ENCODE measurements at regions not wholly inside any gene's neighbourhood (a gene's known extent, or its start where the extent isn't known, plus 50 kb on each side); places are given as distances from the start of the nearest gene placed in this dataset.

DNA sequence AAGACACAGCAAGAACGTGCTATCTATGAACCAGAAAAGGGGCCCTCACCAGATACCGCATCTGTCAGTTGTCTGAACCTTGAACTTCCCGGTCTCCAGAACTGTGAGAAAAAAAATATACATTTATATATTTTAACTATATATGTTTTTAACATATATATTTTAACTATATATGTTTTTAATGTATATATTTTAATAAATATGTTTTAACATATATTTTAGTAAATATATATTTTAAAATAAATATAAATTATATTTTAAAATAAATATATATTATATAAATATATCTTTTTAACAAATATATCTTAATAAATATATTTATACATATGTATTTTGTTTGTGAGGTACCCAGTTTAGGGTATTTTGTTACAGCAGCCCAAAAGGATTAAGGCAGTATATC, 958.2 kb upstream of the AUTS2 start:
- no peak for DNase-seq (ENCODE audit: low read depth)
- TF ChIP-seq, protein P1, sequence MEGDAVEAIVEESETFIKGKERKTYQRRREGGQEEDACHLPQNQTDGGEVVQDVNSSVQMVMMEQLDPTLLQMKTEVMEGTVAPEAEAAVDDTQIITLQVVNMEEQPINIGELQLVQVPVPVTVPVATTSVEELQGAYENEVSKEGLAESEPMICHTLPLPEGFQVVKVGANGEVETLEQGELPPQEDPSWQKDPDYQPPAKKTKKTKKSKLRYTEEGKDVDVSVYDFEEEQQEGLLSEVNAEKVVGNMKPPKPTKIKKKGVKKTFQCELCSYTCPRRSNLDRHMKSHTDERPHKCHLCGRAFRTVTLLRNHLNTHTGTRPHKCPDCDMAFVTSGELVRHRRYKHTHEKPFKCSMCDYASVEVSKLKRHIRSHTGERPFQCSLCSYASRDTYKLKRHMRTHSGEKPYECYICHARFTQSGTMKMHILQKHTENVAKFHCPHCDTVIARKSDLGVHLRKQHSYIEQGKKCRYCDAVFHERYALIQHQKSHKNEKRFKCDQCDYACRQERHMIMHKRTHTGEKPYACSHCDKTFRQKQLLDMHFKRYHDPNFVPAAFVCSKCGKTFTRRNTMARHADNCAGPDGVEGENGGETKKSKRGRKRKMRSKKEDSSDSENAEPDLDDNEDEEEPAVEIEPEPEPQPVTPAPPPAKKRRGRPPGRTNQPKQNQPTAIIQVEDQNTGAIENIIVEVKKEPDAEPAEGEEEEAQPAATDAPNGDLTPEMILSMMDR (IDR thresholded peaks at IDR 0.05; ENCODE audit: insufficient read depth, low read depth, low read length, missing control alignments) = no peak

DNA sequence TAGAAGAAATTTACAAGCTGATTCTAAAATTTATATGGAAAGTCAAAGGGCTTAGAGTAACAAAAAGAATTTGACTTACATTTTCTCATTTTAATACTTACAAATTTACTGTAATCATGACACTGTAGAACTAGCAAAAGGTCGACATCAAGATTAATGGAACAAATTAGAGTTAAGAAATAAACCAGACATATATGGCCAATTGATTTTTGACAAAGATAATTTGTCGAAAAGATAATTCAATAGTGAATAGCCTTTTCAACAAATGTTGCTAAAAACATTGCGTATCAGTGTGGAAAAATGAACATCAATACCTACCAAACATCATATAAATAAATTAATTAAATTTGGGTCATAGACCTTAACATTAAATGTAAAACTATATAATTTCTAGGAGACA, 955.5 kb upstream of the AUTS2 start:
- no peak for DNase-seq (ENCODE audit: low read depth)
- H3K4me3 ChIP-seq (ENCODE audit: low read depth, low read length) = no peak overlapping the region
- TF ChIP-seq, protein P1 (IDR thresholded peaks at IDR 0.05; ENCODE audit: insufficient read depth, low read depth, low read length, missing control alignments) = no peak

More for the DNA sequence above, 958.2 kb upstream of the AUTS2 start:
- no peak overlapping the region for H3K4me3 ChIP-seq (ENCODE audit: low read depth, low read length)

DNA sequence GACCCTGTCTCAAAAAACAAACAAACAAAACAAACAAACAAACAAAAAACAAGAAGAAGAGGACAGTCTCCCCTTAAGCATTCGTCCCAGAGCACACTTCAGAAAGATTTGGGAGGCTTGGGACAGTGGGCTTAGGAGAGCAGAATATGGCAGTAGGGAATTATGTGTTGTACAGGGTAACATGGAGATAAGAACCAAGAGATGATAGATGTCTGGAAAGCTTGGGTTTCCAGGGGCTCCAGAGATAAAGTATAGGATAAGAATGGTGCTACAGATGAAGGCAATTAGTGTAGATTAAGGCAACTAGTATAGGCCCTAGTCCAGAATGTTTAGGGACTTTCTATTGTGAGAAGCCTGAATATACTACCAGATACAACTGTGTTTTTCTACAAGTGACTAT, 934.9 kb upstream of the AUTS2 start:
- TF ChIP-seq, protein P1 (IDR thresholded peaks at IDR 0.05; ENCODE audit: insufficient read depth, low read depth, low read length, missing control alignments) = no peak
- H3K4me3 ChIP-seq (ENCODE audit: low read depth, low read length) = no peak overlapping the region
- no peak for DNase-seq (ENCODE audit: low read depth)

DNA sequence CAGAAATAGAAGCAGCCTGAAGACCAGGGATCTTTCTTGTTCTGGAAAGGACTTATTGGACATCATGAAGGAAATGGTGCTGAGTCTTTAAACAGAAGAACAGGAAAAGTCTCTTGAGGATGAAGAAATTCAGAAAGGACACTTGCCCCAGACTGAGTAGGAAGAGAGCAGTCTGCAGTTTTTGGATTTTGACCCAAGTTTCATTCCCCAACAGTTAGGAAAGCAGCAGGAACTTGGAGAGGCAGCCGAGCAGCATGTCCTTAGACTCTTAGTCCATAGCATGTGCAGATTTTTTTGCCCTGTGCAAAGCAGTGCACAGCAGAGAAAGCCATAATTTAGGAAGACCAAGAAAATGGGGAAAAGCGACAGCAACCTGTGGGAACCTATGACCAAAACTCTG, 927.2 kb upstream of the AUTS2 start:
- TF ChIP-seq, protein P1 (IDR thresholded peaks at IDR 0.05; ENCODE audit: insufficient read depth, low read depth, low read length, missing control alignments) = no peak
- no peak overlapping the region for H3K4me3 ChIP-seq (ENCODE audit: low read depth, low read length)
- no peak for DNase-seq (ENCODE audit: low read depth)

DNA sequence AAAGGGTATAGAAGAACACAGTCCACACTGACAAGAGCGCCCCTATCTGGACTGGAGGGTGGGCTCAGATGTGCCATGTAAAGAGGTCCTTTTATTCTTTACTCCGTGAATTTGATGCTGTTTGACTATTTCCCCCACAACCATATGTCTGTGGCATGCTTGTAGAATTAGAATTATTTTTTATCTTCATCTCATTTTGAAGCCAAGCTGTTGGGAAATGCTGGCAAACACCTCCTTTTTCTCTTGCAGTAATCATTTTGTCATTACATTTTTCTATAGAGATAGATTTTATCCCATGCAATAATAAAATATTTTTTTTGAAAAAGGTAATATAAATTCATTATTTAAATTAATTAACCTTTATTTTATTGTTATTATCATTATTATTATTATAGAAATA, 926.6 kb upstream of the AUTS2 start:
- no peak overlapping the region for H3K4me3 ChIP-seq (ENCODE audit: low read depth, low read length)
- no peak for DNase-seq (ENCODE audit: low read depth)
- TF ChIP-seq, protein P1 (IDR thresholded peaks at IDR 0.05; ENCODE audit: insufficient read depth, low read depth, low read length, missing control alignments) = no peak

DNA sequence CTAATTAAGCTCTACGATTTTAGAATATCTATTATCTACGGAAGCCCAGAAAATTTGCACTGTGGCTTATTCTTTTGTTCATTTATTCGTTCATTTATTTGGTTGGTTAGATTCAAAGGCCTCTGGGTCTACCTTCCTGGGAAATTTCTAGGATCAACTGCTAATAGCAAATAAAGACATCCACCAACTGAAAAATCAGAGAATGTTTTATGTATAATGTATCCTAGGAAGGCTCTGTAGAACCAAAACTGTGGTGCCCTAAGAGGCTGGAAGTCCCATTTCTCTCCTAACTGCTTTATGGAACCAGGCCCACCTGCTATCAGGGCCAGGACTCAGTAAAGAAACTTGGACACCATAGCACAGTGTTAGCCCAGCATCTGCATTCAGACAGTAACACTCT, 923.4 kb upstream of the AUTS2 start:
- TF ChIP-seq, protein P1 (IDR thresholded peaks at IDR 0.05; ENCODE audit: insufficient read depth, low read depth, low read length, missing control alignments) = no peak
- DNase-seq (ENCODE audit: low read depth) = no peak
- no peak overlapping the region for H3K4me3 ChIP-seq (ENCODE audit: low read depth, low read length)

DNA sequence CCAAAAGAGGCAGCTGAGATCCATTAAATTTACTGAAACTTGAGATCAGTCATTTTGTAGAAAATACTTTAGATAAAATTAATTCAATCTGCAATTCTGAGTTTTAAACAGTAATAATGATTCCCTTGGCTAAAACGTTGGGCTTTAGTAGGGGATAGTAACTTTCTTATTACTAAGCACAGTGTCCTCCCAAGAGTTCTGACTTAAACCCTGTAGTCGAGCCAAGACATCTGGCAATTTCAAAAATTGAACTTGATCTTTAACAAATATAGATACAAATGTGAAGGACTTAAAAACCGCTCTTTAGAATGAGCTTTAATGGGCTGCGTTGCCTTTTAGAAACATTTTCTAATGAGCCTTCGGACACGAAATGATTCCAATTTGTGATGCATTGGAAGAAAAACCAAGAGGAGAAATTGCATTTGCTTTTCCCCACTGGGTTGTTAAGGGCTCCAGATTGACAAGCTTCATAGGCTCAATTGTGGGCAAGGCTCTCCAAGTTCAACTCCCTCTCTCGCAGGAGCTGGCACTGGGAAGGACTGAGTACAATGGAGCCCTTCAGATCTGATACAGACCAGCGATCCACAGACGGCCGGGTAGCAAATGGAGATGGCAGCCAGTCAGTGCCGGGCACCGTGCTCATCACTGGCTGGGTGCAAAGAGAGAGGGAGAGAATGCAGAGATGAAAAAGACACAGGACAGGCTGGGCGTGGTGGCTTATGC, 921.3 kb upstream of the AUTS2 start:
- H3K4me3 ChIP-seq (ENCODE audit: low read depth, low read length) = no peak overlapping the region
- no peak for DNase-seq (ENCODE audit: low read depth)
- TF ChIP-seq, protein P1 (IDR thresholded peaks at IDR 0.05; ENCODE audit: insufficient read depth, low read depth, low read length, missing control alignments) = no peak

Data from GM12865 (cell line).